ENCODE measurements at regions not wholly inside any gene's neighbourhood (a gene's known extent, or its start where the extent isn't known, plus 50 kb on each side); places are given as distances from the start of the nearest gene placed in this dataset.

DNA sequence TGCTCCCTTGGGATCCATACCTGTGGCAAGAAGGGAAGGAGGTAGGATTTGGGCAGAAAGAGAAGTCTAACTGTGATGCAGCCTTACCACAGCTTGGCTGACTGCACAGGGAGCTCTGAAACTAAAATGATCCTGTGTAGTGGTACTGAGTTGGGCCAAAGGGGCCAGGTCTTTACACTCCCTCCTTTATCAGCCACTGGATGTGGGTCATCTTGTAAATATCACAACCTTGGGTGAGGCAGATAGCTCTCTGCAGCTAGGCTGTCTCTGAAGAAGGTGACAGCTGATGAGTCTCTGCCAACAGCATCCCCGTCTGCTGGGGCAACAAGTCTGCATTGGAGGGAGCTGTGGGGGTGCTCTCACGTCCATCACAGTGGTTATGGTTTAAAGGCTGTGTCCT, 95.9 kb upstream of the CAND1 start:
- TF ChIP-seq, protein P1, sequence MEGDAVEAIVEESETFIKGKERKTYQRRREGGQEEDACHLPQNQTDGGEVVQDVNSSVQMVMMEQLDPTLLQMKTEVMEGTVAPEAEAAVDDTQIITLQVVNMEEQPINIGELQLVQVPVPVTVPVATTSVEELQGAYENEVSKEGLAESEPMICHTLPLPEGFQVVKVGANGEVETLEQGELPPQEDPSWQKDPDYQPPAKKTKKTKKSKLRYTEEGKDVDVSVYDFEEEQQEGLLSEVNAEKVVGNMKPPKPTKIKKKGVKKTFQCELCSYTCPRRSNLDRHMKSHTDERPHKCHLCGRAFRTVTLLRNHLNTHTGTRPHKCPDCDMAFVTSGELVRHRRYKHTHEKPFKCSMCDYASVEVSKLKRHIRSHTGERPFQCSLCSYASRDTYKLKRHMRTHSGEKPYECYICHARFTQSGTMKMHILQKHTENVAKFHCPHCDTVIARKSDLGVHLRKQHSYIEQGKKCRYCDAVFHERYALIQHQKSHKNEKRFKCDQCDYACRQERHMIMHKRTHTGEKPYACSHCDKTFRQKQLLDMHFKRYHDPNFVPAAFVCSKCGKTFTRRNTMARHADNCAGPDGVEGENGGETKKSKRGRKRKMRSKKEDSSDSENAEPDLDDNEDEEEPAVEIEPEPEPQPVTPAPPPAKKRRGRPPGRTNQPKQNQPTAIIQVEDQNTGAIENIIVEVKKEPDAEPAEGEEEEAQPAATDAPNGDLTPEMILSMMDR (IDR thresholded peaks at IDR 0.05), result no peak
- TF ChIP-seq POLR2A (IDR thresholded peaks at IDR 0.05), result no peak

All from stomach (tissue), 4 donors.